GM23338 (cell line): ENCODE measurements at regions not wholly inside any gene's neighbourhood (a gene's known extent, or its start where the extent isn't known, plus 50 kb on each side); places are given as distances from the start of the nearest gene placed in this dataset.

Experiments used
- ATAC-seq: fragments of 200-7000 bp; cut with Tn5 transposase; 3 replicates; pipeline ENCODE4 v1.9.1; 2020
- DNase-seq: peaks from one replicate; pipeline ENCODE4 v3.0.0-alpha.2; 2015; ENCODE audit warnings: low spot score
- H2AFZ ChIP-seq: fragments of 200-600 bp; sonication (generic); 2 replicates; pipeline ENCODE4 v1.8.0; 2016; ENCODE audit warnings: antibody characterized with exemption, mild to moderate bottlenecking, moderate library complexity
- H3F3A ChIP-seq: fragments of 200-600 bp; sonication (generic); replicated peaks from 2 replicates; pipeline ENCODE4 v1.8.0; 2017; ENCODE audit warnings: antibody characterized with exemption, mixed run types, low read depth
- H3K27ac ChIP-seq: fragments of 200-600 bp; sonication (generic); 2 replicates; pipeline ENCODE4 v1.6.1; 2016; ENCODE audit warnings: low read depth
- H3K27me3 ChIP-seq: fragments of 200-600 bp; sonication (generic); 2 replicates; pipeline ENCODE4 v1.8.0; 2016; ENCODE audit warnings: mild to moderate bottlenecking, mixed run types, moderate library complexity; ENCODE audit not compliant: insufficient read depth
- H3K36me3 ChIP-seq: fragments of 200-600 bp; sonication (generic); 2 replicates; pipeline ENCODE4 v1.8.0; 2016; ENCODE audit warnings: mild to moderate bottlenecking; ENCODE audit not compliant: insufficient read depth
- H3K4me1 ChIP-seq: fragments of 200-600 bp; sonication (generic); 2 replicates; pipeline ENCODE4 v1.8.0; 2016; ENCODE audit warnings: mild to moderate bottlenecking, moderate library complexity; ENCODE audit not compliant: insufficient read depth
- H3K4me2 ChIP-seq: fragments of 200-600 bp; sonication (generic); 2 replicates; pipeline ENCODE4 v1.7.1; 2017; ENCODE audit warnings: mixed run types
- H3K4me3 ChIP-seq: fragments of 200-600 bp; sonication (generic); 2 replicates; pipeline ENCODE4 v1.6.1; 2016; ENCODE audit warnings: mixed run types
- H3K79me2 ChIP-seq: fragments of 200-600 bp; sonication (generic); replicated peaks from 2 replicates; pipeline ENCODE4 v1.8.0; 2017; ENCODE audit warnings: mild to moderate bottlenecking; ENCODE audit not compliant: insufficient read depth
- H3K9me2 ChIP-seq: fragments of 200-600 bp; sonication (generic); 2 replicates; pipeline ENCODE4 v1.8.0; 2017; ENCODE audit not compliant: insufficient read depth
- H4K20me1 ChIP-seq: fragments of 200-600 bp; sonication (generic); replicated peaks from 2 replicates; pipeline ENCODE4 v1.8.0; 2017; ENCODE audit warnings: mild to moderate bottlenecking; ENCODE audit not compliant: insufficient read depth
- H3K27ac Mint-ChIP-seq: 2 replicates; pipeline ENCODE4 v1.8.0; 2020; ENCODE audit warnings: inconsistent platforms, mild to moderate bottlenecking, moderate library complexity, mixed read lengths
- H3K27me3 Mint-ChIP-seq: 3 replicates; pipeline ENCODE4 v1.8.0; 2022; ENCODE audit warnings: low read depth, mild to moderate bottlenecking, moderate library complexity, mixed read lengths, inconsistent platforms; ENCODE audit not compliant: insufficient read depth, poor library complexity
- H3K36me3 Mint-ChIP-seq: 3 replicates; pipeline ENCODE4 v1.8.0; 2021; ENCODE audit warnings: low read depth, mild to moderate bottlenecking, inconsistent platforms, moderate library complexity, mixed read lengths
- H3K4me1 Mint-ChIP-seq: 3 replicates; pipeline ENCODE4 v1.8.0; 2020; ENCODE audit warnings: mild to moderate bottlenecking, inconsistent platforms, mixed read lengths
- H3K4me3 Mint-ChIP-seq: 3 replicates; pipeline ENCODE4 v1.8.0; 2021; ENCODE audit warnings: moderate library complexity, mild to moderate bottlenecking, inconsistent platforms, mixed read lengths
- H3K9me3 Mint-ChIP-seq: 3 replicates; pipeline ENCODE4 v1.8.0; 2020; ENCODE audit warnings: moderate library complexity, mild to moderate bottlenecking, inconsistent platforms, mixed read lengths
- CREB1 ChIP-seq: fragments of 250-450 bp; sonication (Bioruptor Pico); IDR thresholded peaks from 2 replicates; pipeline ENCODE4 v1.5.0; 2020; ENCODE audit warnings: low read depth, mild to moderate bottlenecking, moderate library complexity
- EZH2 ChIP-seq: fragments of 200-600 bp; sonication (generic); IDR thresholded peaks from one replicate; pipeline ENCODE4 v1.8.0; 2017; ENCODE audit warnings: antibody characterized with exemption, mild to moderate bottlenecking, low read depth; ENCODE audit not compliant: unreplicated experiment
- EZH2phosphoT487 ChIP-seq: fragments of 200-600 bp; sonication (generic); IDR thresholded peaks from one replicate; pipeline ENCODE4 v1.8.1; 2018; ENCODE audit warnings: antibody characterized with exemption; ENCODE audit not compliant: unreplicated experiment
- NANOG ChIP-seq: IDR thresholded peaks from 2 replicates; pipeline ENCODE4 v1.6.1; 2016; ENCODE audit warnings: antibody characterized with exemption, borderline replicate concordance
- STAT1 ChIP-seq: IDR thresholded peaks from one replicate; pipeline ENCODE4 v1.6.1; 2016; ENCODE audit warnings: antibody characterized with exemption; ENCODE audit not compliant: unreplicated experiment
- ZNF114 ChIP-seq: fragments of 250-450 bp; sonication (Bioruptor Pico); IDR thresholded peaks from 2 replicates; pipeline ENCODE4 v1.5.0; 2020; ENCODE audit warnings: mild to moderate bottlenecking, moderate library complexity
- ZNF331 ChIP-seq: fragments of 250-450 bp; sonication (Bioruptor Pico); IDR thresholded peaks from 2 replicates; pipeline ENCODE4 v1.5.0; 2020; ENCODE audit warnings: low read depth, mild to moderate bottlenecking, moderate library complexity
- TF ChIP-seq, protein P1 (sequence below): IDR thresholded peaks from one replicate; pipeline ENCODE4 v1.6.1; 2018; ENCODE audit warnings: antibody characterized with exemption; ENCODE audit not compliant: unreplicated experiment
- TF ChIP-seq, protein P2 (sequence below), 2 experiments: fragments of 200-600 bp in 1 of 2; sonication (generic) in 1 of 2; conservative IDR thresholded peaks; 2 replicates each; pipeline versions ENCODE4 v1.5.1 to v1.6.1; 2016 to 2017; ENCODE audit warnings: antibody characterized with exemption in 2 of 2, low read depth in 2 of 2, mild to moderate bottlenecking in 2 of 2, moderate library complexity in 1 of 2
- TF ChIP-seq, protein P3 (sequence below): IDR thresholded peaks from 2 replicates; pipeline ENCODE4 v1.6.1; 2016; ENCODE audit warnings: antibody characterized with exemption

DNA sequence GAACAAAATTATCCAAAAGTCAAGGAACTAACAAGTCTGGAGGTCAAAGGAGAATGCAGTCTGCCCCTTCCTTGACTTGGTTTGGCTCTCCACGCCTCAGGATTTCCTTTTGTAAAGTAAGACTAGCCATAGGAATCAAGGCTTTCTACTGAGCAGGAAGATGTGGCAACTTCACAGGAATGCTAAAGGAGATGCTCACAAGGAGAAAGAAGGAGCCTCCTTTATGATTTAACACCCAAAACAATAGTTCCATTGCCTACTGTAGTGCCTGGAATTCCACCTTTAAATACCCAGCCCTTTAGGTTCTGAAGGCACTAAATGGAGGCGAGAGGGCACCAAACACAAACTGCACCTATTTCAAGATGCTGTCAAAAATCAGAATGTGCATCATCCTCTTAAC, 176.3 kb upstream of the NFIA start (continued):
- TF ChIP-seq, protein P1, sequence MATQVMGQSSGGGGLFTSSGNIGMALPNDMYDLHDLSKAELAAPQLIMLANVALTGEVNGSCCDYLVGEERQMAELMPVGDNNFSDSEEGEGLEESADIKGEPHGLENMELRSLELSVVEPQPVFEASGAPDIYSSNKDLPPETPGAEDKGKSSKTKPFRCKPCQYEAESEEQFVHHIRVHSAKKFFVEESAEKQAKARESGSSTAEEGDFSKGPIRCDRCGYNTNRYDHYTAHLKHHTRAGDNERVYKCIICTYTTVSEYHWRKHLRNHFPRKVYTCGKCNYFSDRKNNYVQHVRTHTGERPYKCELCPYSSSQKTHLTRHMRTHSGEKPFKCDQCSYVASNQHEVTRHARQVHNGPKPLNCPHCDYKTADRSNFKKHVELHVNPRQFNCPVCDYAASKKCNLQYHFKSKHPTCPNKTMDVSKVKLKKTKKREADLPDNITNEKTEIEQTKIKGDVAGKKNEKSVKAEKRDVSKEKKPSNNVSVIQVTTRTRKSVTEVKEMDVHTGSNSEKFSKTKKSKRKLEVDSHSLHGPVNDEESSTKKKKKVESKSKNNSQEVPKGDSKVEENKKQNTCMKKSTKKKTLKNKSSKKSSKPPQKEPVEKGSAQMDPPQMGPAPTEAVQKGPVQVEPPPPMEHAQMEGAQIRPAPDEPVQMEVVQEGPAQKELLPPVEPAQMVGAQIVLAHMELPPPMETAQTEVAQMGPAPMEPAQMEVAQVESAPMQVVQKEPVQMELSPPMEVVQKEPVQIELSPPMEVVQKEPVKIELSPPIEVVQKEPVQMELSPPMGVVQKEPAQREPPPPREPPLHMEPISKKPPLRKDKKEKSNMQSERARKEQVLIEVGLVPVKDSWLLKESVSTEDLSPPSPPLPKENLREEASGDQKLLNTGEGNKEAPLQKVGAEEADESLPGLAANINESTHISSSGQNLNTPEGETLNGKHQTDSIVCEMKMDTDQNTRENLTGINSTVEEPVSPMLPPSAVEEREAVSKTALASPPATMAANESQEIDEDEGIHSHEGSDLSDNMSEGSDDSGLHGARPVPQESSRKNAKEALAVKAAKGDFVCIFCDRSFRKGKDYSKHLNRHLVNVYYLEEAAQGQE: no peak
- TF ChIP-seq ZNF114 (CRISPR knock-in tag) (no peak), EZH2 (no peak)
- TF ChIP-seq, protein P2, sequence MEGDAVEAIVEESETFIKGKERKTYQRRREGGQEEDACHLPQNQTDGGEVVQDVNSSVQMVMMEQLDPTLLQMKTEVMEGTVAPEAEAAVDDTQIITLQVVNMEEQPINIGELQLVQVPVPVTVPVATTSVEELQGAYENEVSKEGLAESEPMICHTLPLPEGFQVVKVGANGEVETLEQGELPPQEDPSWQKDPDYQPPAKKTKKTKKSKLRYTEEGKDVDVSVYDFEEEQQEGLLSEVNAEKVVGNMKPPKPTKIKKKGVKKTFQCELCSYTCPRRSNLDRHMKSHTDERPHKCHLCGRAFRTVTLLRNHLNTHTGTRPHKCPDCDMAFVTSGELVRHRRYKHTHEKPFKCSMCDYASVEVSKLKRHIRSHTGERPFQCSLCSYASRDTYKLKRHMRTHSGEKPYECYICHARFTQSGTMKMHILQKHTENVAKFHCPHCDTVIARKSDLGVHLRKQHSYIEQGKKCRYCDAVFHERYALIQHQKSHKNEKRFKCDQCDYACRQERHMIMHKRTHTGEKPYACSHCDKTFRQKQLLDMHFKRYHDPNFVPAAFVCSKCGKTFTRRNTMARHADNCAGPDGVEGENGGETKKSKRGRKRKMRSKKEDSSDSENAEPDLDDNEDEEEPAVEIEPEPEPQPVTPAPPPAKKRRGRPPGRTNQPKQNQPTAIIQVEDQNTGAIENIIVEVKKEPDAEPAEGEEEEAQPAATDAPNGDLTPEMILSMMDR (conservative IDR thresholded peaks at IDR 0.05; ENCODE audit: low read depth in 2 of 2): no peak

DNA sequence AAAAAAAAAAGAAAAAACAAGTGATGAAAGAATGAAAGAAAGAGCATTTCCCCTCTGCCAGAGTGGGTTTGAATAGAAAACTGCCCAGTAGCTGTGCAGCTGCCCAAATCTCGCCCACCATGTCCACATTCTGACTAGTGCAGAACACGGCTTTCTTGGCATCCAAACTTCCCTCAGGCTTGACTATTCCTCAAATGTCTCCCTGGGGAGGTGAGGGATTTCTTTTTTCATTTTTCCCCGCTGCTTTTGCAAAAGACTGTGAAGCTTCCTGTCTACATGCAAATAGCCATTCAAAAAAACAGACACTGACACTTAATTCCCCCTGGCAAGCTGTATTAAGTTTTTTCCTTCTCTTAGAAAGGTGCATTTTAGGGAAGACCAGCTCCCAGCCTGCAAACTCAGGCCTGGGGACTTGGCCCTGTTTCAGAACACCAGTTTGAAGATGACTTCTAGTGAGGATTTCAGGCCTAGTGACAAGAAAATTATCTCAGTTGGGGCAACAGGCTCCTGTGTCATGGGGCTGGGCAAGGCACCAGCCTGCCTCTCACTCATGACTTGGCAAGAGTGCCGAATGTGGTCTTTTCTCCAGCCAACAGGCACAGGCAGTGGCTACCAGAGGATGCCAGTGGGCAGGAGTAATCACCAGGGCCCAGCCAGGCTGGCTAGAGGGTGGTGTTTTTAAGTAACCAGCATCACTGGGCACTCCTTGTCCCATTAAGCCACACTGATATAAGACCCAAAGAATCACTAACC, 178.1 kb upstream of the NFIA start:
- peaks cover 4% of the 10 kb centered on the region for H3K27me3 Mint-ChIP-seq
- Histone ChIP-seq H3K9me2 (no peaks in the 10 kb centered on the region), H2AFZ (peak overlapping the region; percentile 67; the same call in 1 of the 2 replicates), H3K27me3 (no peaks in the 10 kb centered on the region), H3F3A (no peaks in the 10 kb centered on the region), H3K4me1 (peaks cover 42% of the 10 kb centered on the region), H3K4me3 (no peak overlapping the region), H3K79me2 (no peaks in the 10 kb centered on the region), H3K27ac (no peak overlapping the region), H3K36me3 (no peaks in the 10 kb centered on the region), H4K20me1 (no peaks in the 10 kb centered on the region), H3K4me2 (no peak overlapping the region)
- H3K4me1 Mint-ChIP-seq: peaks cover 38% of the 10 kb centered on the region
- peak overlapping the region; percentile 4; the same call in 1 of the 2 replicates for H3K27ac Mint-ChIP-seq
- H3K36me3 Mint-ChIP-seq: no peaks in the 10 kb centered on the region
- DNase-seq: no peak
- H3K4me3 Mint-ChIP-seq: no peak overlapping the region
- ATAC-seq: no peak
- TF ChIP-seq ZNF114 (CRISPR knock-in tag) (no peak), EZH2phosphoT487 (no peak), CREB1 (CRISPR knock-in tag) (no peak), ZNF331 (CRISPR knock-in tag) (no peak), EZH2 (no peak), NANOG (no peak), STAT1 (no peak)
- TF ChIP-seq, protein P3, sequence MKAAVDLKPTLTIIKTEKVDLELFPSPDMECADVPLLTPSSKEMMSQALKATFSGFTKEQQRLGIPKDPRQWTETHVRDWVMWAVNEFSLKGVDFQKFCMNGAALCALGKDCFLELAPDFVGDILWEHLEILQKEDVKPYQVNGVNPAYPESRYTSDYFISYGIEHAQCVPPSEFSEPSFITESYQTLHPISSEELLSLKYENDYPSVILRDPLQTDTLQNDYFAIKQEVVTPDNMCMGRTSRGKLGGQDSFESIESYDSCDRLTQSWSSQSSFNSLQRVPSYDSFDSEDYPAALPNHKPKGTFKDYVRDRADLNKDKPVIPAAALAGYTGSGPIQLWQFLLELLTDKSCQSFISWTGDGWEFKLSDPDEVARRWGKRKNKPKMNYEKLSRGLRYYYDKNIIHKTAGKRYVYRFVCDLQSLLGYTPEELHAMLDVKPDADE: no peak
- TF ChIP-seq, protein P2 (conservative IDR thresholded peaks at IDR 0.05; ENCODE audit: low read depth in 2 of 2): no peak
- H3K9me3 Mint-ChIP-seq: no peaks in the 10 kb centered on the region
